ENCODE measurements at regions not wholly inside any gene's neighbourhood (a gene's known extent, or its start where the extent isn't known, plus 50 kb on each side); places are given as distances from the start of the nearest gene placed in this dataset.

- Histone ChIP-seq H3K9ac (ENCODE audit: insufficient read length) (no peak overlapping the region), H3K27ac (no peak overlapping the region), H3K4me3 (no peak overlapping the region), H3K36me3 (ENCODE audit: insufficient read depth, low read length) (no peaks in the 10 kb centered on the region), H3K9me3 (ENCODE audit: low read depth, low read length) (no peaks in the 10 kb centered on the region)
- TF ChIP-seq EZH2 (IDR thresholded peaks at IDR 0.05), result no peak
- DNase-seq (ENCODE audit: low read depth, low spot score), result no peak
These were observed 77.0 kb upstream of the CD2AP start for GRCh38 chr6:47400581-47400980.

- no peak for DNase-seq (ENCODE audit: low read depth, low spot score)
- no peak overlapping the region for H3K27ac ChIP-seq
- no peaks in the 10 kb centered on the region for H3K9me3 ChIP-seq (ENCODE audit: low read depth, low read length)
- H3K36me3 ChIP-seq (ENCODE audit: insufficient read depth, low read length), result no peaks in the 10 kb centered on the region
- no peak for TF ChIP-seq EZH2 (IDR thresholded peaks at IDR 0.05)
- no peak for TF ChIP-seq POLR2AphosphoS5 (IDR thresholded peaks at IDR 0.05; ENCODE audit: borderline replicate concordance, low read depth, low read length)
- no peak for TF ChIP-seq FOXP2 (optimal IDR thresholded peaks at IDR 0.05; ENCODE audit: control extremely low read depth, extremely low read length, insufficient read depth)
- H3K4me3 ChIP-seq, result no peak overlapping the region
- no peak overlapping the region for H3K9ac ChIP-seq (ENCODE audit: insufficient read length)
These were observed 75.5 kb upstream of the CD2AP start for GRCh38 chr6:47402081-47402480.

GRCh38 chr6:47403056-47403455, 74.5 kb upstream of the CD2AP start:
- H3K9ac ChIP-seq (ENCODE audit: insufficient read length), result no peak overlapping the region
- DNase-seq (ENCODE audit: low read depth, low spot score), result no peak
- no peak overlapping the region for H3K4me3 ChIP-seq
- H3K27ac ChIP-seq, result no peak overlapping the region
- H3K36me3 ChIP-seq (ENCODE audit: insufficient read depth, low read length), result no peaks in the 10 kb centered on the region
- TF ChIP-seq POLR2AphosphoS5 (IDR thresholded peaks at IDR 0.05; ENCODE audit: borderline replicate concordance, low read depth, low read length) (no peak), FOXP2 (optimal IDR thresholded peaks at IDR 0.05; ENCODE audit: control extremely low read depth, extremely low read length, insufficient read depth) (no peak), EZH2 (IDR thresholded peaks at IDR 0.05) (no peak)
- H3K9me3 ChIP-seq (ENCODE audit: low read depth, low read length), result no peaks in the 10 kb centered on the region

- Histone ChIP-seq H3K9me3 (ENCODE audit: low read depth, low read length) (no peaks in the 10 kb centered on the region), H3K9ac (ENCODE audit: insufficient read length) (no peak overlapping the region), H3K36me3 (ENCODE audit: insufficient read depth, low read length) (no peaks in the 10 kb centered on the region), H3K4me3 (no peak overlapping the region), H3K27ac (no peak overlapping the region)
- DNase-seq (ENCODE audit: low read depth, low spot score), result no peak
- TF ChIP-seq FOXP2 (optimal IDR thresholded peaks at IDR 0.05; ENCODE audit: control extremely low read depth, extremely low read length, insufficient read depth) (no peak), EZH2 (IDR thresholded peaks at IDR 0.05) (no peak), POLR2AphosphoS5 (IDR thresholded peaks at IDR 0.05; ENCODE audit: borderline replicate concordance, low read depth, low read length) (no peak)
These were observed 73.8 kb upstream of the CD2AP start for GRCh38 chr6:47403801-47404200.

- Histone ChIP-seq H3K36me3 (ENCODE audit: insufficient read depth, low read length) (no peaks in the 10 kb centered on the region), H3K9ac (ENCODE audit: insufficient read length) (no peak overlapping the region), H3K27ac (no peak overlapping the region), H3K9me3 (ENCODE audit: low read depth, low read length) (no peaks in the 10 kb centered on the region), H3K4me3 (no peak overlapping the region)
- DNase-seq (ENCODE audit: low read depth, low spot score), result no peak
- TF ChIP-seq FOXP2 (optimal IDR thresholded peaks at IDR 0.05; ENCODE audit: control extremely low read depth, extremely low read length, insufficient read depth) (no peak), EZH2 (IDR thresholded peaks at IDR 0.05) (no peak), POLR2AphosphoS5 (IDR thresholded peaks at IDR 0.05; ENCODE audit: borderline replicate concordance, low read depth, low read length) (no peak)
These were observed 73.2 kb upstream of the CD2AP start for GRCh38 chr6:47404435-47404834.

GRCh38 chr6:47405273-47405672, 72.3 kb upstream of the CD2AP start:
- H3K27ac ChIP-seq, result no peak overlapping the region
- no peaks in the 10 kb centered on the region for H3K9me3 ChIP-seq (ENCODE audit: low read depth, low read length)
- no peak overlapping the region for H3K4me3 ChIP-seq
- H3K36me3 ChIP-seq (ENCODE audit: insufficient read depth, low read length), result no peaks in the 10 kb centered on the region
- H3K9ac ChIP-seq (ENCODE audit: insufficient read length), result no peak overlapping the region
- TF ChIP-seq POLR2AphosphoS5 (IDR thresholded peaks at IDR 0.05; ENCODE audit: borderline replicate concordance, low read depth, low read length), result no peak
- TF ChIP-seq EZH2 (IDR thresholded peaks at IDR 0.05), result no peak
- no peak for TF ChIP-seq FOXP2 (optimal IDR thresholded peaks at IDR 0.05; ENCODE audit: control extremely low read depth, extremely low read length, insufficient read depth)
- DNase-seq (ENCODE audit: low read depth, low spot score), result no peak

- no peaks in the 10 kb centered on the region for H3K36me3 ChIP-seq (ENCODE audit: insufficient read depth, low read length)
- no peak for TF ChIP-seq POLR2AphosphoS5 (IDR thresholded peaks at IDR 0.05; ENCODE audit: borderline replicate concordance, low read depth, low read length)
- TF ChIP-seq FOXP2 (optimal IDR thresholded peaks at IDR 0.05; ENCODE audit: control extremely low read depth, extremely low read length, insufficient read depth), result no peak
- TF ChIP-seq EZH2 (IDR thresholded peaks at IDR 0.05), result no peak
- H3K4me3 ChIP-seq, result no peak overlapping the region
- no peaks in the 10 kb centered on the region for H3K9me3 ChIP-seq (ENCODE audit: low read depth, low read length)
- H3K9ac ChIP-seq (ENCODE audit: insufficient read length), result no peak overlapping the region
- peak; percentile 2 for DNase-seq (ENCODE audit: low read depth, low spot score)
- no peak overlapping the region for H3K27ac ChIP-seq
These were observed 70.0 kb upstream of the CD2AP start for GRCh38 chr6:47407300-47408281.

GRCh38 chr6:47413752-47414422, 63.7 kb upstream of the CD2AP start:
- no peak overlapping the region for H3K27ac ChIP-seq

More at GRCh38 chr6:47413752-47414422, 63.7 kb upstream of the CD2AP start:
- H3K36me3 ChIP-seq (ENCODE audit: insufficient read depth, low read length), result no peaks in the 10 kb centered on the region
- no peak for TF ChIP-seq FOXP2 (optimal IDR thresholded peaks at IDR 0.05; ENCODE audit: control extremely low read depth, extremely low read length, insufficient read depth)
- TF ChIP-seq POLR2AphosphoS5 (IDR thresholded peaks at IDR 0.05; ENCODE audit: borderline replicate concordance, low read depth, low read length), result no peak
- TF ChIP-seq EZH2 (IDR thresholded peaks at IDR 0.05), result no peak
- H3K9ac ChIP-seq (ENCODE audit: insufficient read length), result peak overlapping the region; percentile 54
- peak overlapping the region; percentile 79 for H3K4me3 ChIP-seq
- no peaks in the 10 kb centered on the region for H3K9me3 ChIP-seq (ENCODE audit: low read depth, low read length)
- peak; percentile 66 for DNase-seq (ENCODE audit: low read depth, low spot score)
